Sigmoid colon (tissue), 6 donors: ENCODE measurements at regions not wholly inside any gene's neighbourhood (a gene's known extent, or its start where the extent isn't known, plus 50 kb on each side); places are given as distances from the start of the nearest gene placed in this dataset.

Source experiments
- DNase-seq: peaks from one replicate; pipeline ENCODE4 v3.0.0-alpha.2; 2019
- H3K27ac ChIP-seq, 4 donors: fragments of 200-600 bp; sonication (generic); one replicate each; pipeline ENCODE4 v1.5.1; 2016 to 2019; ENCODE audit warnings: mild to moderate bottlenecking in 1 of 4
- H3K27me3 ChIP-seq, 3 donors: fragments of 200-600 bp; sonication (generic); one replicate each; pipeline ENCODE4 v1.5.1; 2019; ENCODE audit warnings: mild to moderate bottlenecking in 1 of 3
- H3K36me3 ChIP-seq, 4 donors: fragments of 200-600 bp; sonication (generic); one replicate each; pipeline ENCODE4 v1.5.1; 2016 to 2019
- H3K4me1 ChIP-seq, 4 donors: fragments of 200-600 bp; sonication (generic); one replicate each; pipeline ENCODE4 v1.5.1; 2017 to 2019
- H3K4me3 ChIP-seq, 4 donors: fragments of 200-600 bp; sonication (generic); one replicate each; pipeline ENCODE4 v1.5.1; 2017 to 2019; ENCODE audit warnings: mild to moderate bottlenecking in 2 of 4, moderate library complexity in 1 of 4
- H3K9me3 ChIP-seq, 4 donors: fragments of 200-600 bp in 3 of 4; sonication (generic) in 3 of 4; one replicate each; pipeline versions ENCODE4 v1.5.1 to v1.6.1; 2013 to 2019
- CTCF ChIP-seq, 4 experiments: fragments of 450-650 bp in 3 of 4; fragments of 200-600 bp in 1 of 4; IDR thresholded peaks; one replicate each; pipeline ENCODE4 v1.5.1; 2016 to 2019; ENCODE audit warnings: antibody characterized with exemption in 4 of 4, mild to moderate bottlenecking in 3 of 4, moderate library complexity in 2 of 4
- EP300 ChIP-seq, 4 donors: sonication (generic); formaldehyde crosslinking; IDR thresholded peaks; one replicate each; pipeline ENCODE4 v1.6.1; 2017; ENCODE audit warnings: antibody characterized with exemption in 4 of 4
- POLR2A ChIP-seq, 2 donors: fragments of 450-650 bp; IDR thresholded peaks; one replicate each; pipeline ENCODE4 v1.6.1; 2016; ENCODE audit warnings: antibody characterized with exemption in 2 of 2, mild to moderate bottlenecking in 2 of 2, moderate library complexity in 2 of 2
- POLR2AphosphoS5 ChIP-seq, 4 donors: sonication (generic); formaldehyde crosslinking; IDR thresholded peaks; one replicate each; pipeline ENCODE4 v1.6.1; 2017; ENCODE audit warnings: antibody characterized with exemption in 4 of 4
- WGBS, 2 donors: extraction: QIAGEN DNeasy Blood & Tissue Kit; methylation state at CpG; one replicate each; pipeline ENCODE4 v1.1.7; 2013; 5-methylcytosine and 5-hydroxymethylcytosine counted together
- intact Hi-C: fragments of 100-400 bp; cut with DNase I; formaldehyde crosslinking; loops from one replicate; pipeline ENCODE4 v1.15.1; 2023
- donor health status: healthy with polysubstance abuse.
- donor health status: healthy.

GRCh38 chr9:120136696-120137095 lies 443.3 kb downstream of the CDK5RAP2 start:
- H3K4me3 ChIP-seq: no peak overlapping the region
- H3K27me3 ChIP-seq: no peaks in the 10 kb centered on the region
- TF ChIP-seq EP300 (IDR thresholded peaks at IDR 0.05): no peak
- no peak for TF ChIP-seq CTCF (IDR thresholded peaks at IDR 0.05)
- TF ChIP-seq POLR2A (IDR thresholded peaks at IDR 0.05): no peak
- TF ChIP-seq POLR2AphosphoS5 (IDR thresholded peaks at IDR 0.05): no peak
- H3K27ac ChIP-seq: no peak overlapping the region
- H3K36me3 ChIP-seq: no peaks in the 10 kb centered on the region
- intact Hi-C loops: no loop called here
- H3K9me3 ChIP-seq: no peaks in the 10 kb centered on the region
- DNase-seq: no peak
- WGBS, 2 donors: 55 to 59% methylated on average over 1 of the region's 1 CpG
- H3K4me1 ChIP-seq: no peaks in the 10 kb centered on the region

- 79 to 86% methylated on average over 4 of the region's 4 CpGs for whole genome bisulfite sequencing, 2 donors
- intact Hi-C loops: no loop called here
- no peaks in the 10 kb centered on the region for H3K36me3 ChIP-seq
- H3K4me1 ChIP-seq: no peaks in the 10 kb centered on the region
- no peak overlapping the region for H3K4me3 ChIP-seq
- no peaks in the 10 kb centered on the region for H3K27me3 ChIP-seq
- H3K27ac ChIP-seq: no peak overlapping the region
- no peak for DNase-seq
- TF ChIP-seq POLR2A (IDR thresholded peaks at IDR 0.05) (no peak), POLR2AphosphoS5 (IDR thresholded peaks at IDR 0.05) (no peak), EP300 (IDR thresholded peaks at IDR 0.05) (no peak), CTCF (IDR thresholded peaks at IDR 0.05) (no peak)
- H3K9me3 ChIP-seq: no peaks in the 10 kb centered on the region
These were observed 462.9 kb downstream of the CDK5RAP2 start for GRCh38 chr9:120117081-120117480.

GRCh38 chr9:120110520-120110919 lies 469.4 kb downstream of the CDK5RAP2 start:
- Histone ChIP-seq H3K4me1 (no peaks in the 10 kb centered on the region), H3K27ac (no peak overlapping the region), H3K4me3 (no peak overlapping the region), H3K27me3 (no peaks in the 10 kb centered on the region), H3K36me3 (no peaks in the 10 kb centered on the region), H3K9me3 (no peaks in the 10 kb centered on the region)
- WGBS, 2 donors: 72 to 85% methylated on average over 1 of the region's 1 CpG
- intact Hi-C loops: no loop called here
- no peak for TF ChIP-seq CTCF (IDR thresholded peaks at IDR 0.05)
- TF ChIP-seq POLR2A (IDR thresholded peaks at IDR 0.05): no peak
- no peak for TF ChIP-seq EP300 (IDR thresholded peaks at IDR 0.05)
- TF ChIP-seq POLR2AphosphoS5 (IDR thresholded peaks at IDR 0.05): no peak
- no peak for DNase-seq

- 51 to 61% methylated on average over 3 of the region's 3 CpGs for WGBS, 2 donors
- H3K36me3 ChIP-seq: no peaks in the 10 kb centered on the region
- TF ChIP-seq POLR2AphosphoS5 (IDR thresholded peaks at IDR 0.05) (no peak), EP300 (IDR thresholded peaks at IDR 0.05) (no peak), CTCF (IDR thresholded peaks at IDR 0.05) (no peak), POLR2A (IDR thresholded peaks at IDR 0.05) (no peak)
- H3K4me1 ChIP-seq: no peaks in the 10 kb centered on the region
- H3K27me3 ChIP-seq: no peaks in the 10 kb centered on the region
- DNase-seq: no peak
- H3K27ac ChIP-seq: no peak overlapping the region
- intact Hi-C loops: no loop called here
- H3K4me3 ChIP-seq: no peak overlapping the region
- no peaks in the 10 kb centered on the region for H3K9me3 ChIP-seq
These were observed 470.7 kb downstream of the CDK5RAP2 start for GRCh38 chr9:120109242-120109641.

GRCh38 chr9:120107138-120107537 lies 472.8 kb downstream of the CDK5RAP2 start:
- Histone ChIP-seq H3K27me3 (no peaks in the 10 kb centered on the region), H3K4me3 (no peak overlapping the region), H3K4me1 (no peaks in the 10 kb centered on the region), H3K9me3 (no peaks in the 10 kb centered on the region), H3K27ac (no peak overlapping the region), H3K36me3 (no peaks in the 10 kb centered on the region)
- WGBS, 2 donors: 64 to 72% methylated on average over 1 of the region's 1 CpG
- TF ChIP-seq CTCF (IDR thresholded peaks at IDR 0.05): no peak
- no peak for TF ChIP-seq POLR2AphosphoS5 (IDR thresholded peaks at IDR 0.05)
- TF ChIP-seq EP300 (IDR thresholded peaks at IDR 0.05): no peak
- no peak for TF ChIP-seq POLR2A (IDR thresholded peaks at IDR 0.05)
- intact Hi-C loops: no loop called here
- no peak for DNase-seq
